Kidney (tissue), 13 donors: ENCODE measurements at regions not wholly inside any gene's neighbourhood (a gene's known extent, or its start where the extent isn't known, plus 50 kb on each side); places are given as distances from the start of the nearest gene placed in this dataset.
A peak's percentile ranks its signal among the peaks of the same experiment; 100 is the strongest.

ENCODE experiments used
- DNase-seq, 5 donors: peaks; one replicate each; pipeline ENCODE4 v3.0.0-alpha.2; 2013 to 2020
- FAIRE-seq: peaks from 2 replicates; lab custom pipeline; 2012; peaks lifted over from hg19 to GRCh38; lab: Jason Lieb, UNC
- H3K27ac ChIP-seq, 2 donors: one replicate each; pipeline ENCODE4 v1.7.0; 2013; ENCODE audit warnings: low read depth in 2 of 2, low read length in 2 of 2, inconsistent platforms in 1 of 2
- H3K27me3 ChIP-seq: one replicate; pipeline ENCODE4 v1.7.1; 2013; ENCODE audit warnings: low read length, inconsistent platforms; ENCODE audit not compliant: control insufficient read depth, insufficient read depth
- H3K36me3 ChIP-seq, 3 donors: one replicate each; pipeline versions ENCODE4 v1.7.0 to v1.7.1; 2013; ENCODE audit warnings: low read length in 3 of 3, control low read depth in 1 of 3, inconsistent platforms in 1 of 3; ENCODE audit not compliant: insufficient read depth in 3 of 3, control insufficient read depth in 2 of 3
- H3K4me1 ChIP-seq, 3 donors: one replicate each; pipeline versions ENCODE4 v1.7.0 to v1.7.1; 2013; ENCODE audit warnings: low read length in 3 of 3, inconsistent platforms in 1 of 3, low read depth in 1 of 3; ENCODE audit not compliant: control insufficient read depth in 2 of 3, insufficient read depth in 2 of 3
- H3K4me3 ChIP-seq, 3 donors: one replicate each; pipeline versions ENCODE4 v1.7.0 to v1.8.1; 2013; ENCODE audit warnings: low read length in 3 of 3, control low read depth in 1 of 3, inconsistent platforms in 1 of 3
- H3K9ac ChIP-seq, 3 donors: one replicate each; pipeline versions ENCODE4 v1.7.0 to v1.7.1; 2013; ENCODE audit warnings: low read length in 3 of 3, control low read depth in 1 of 3, inconsistent platforms in 1 of 3
- H3K9me3 ChIP-seq, 3 donors: one replicate each; pipeline versions ENCODE4 v1.7.0 to v1.7.1; 2013; ENCODE audit warnings: low read length in 3 of 3, control low read depth in 1 of 3, inconsistent platforms in 1 of 3; ENCODE audit not compliant: control insufficient read depth in 2 of 3, insufficient read depth in 1 of 3
- intact Hi-C: fragments of 100-400 bp; cut with DNase I; formaldehyde crosslinking; loops from one replicate; pipeline ENCODE4 v1.11.1; 2022
- TF ChIP-seq, protein P1 (sequence below): IDR thresholded peaks from 3 replicates; pipeline ENCODE4 v1.5.1; 2012; ENCODE audit warnings: mild to moderate bottlenecking, moderate library complexity, borderline replicate concordance; ENCODE audit not compliant: insufficient read depth; ENCODE audit errors: extremely low read depth
- donor health status: control.
- donor health status: control.
- donor health status: control.
- donor health status: control.
- donor health status: control.
- donor health status: DM: yes; HTN: yes; CAD: no.
- donor health status: Normal renal cell carcinoma (clear cell type).

DNA sequence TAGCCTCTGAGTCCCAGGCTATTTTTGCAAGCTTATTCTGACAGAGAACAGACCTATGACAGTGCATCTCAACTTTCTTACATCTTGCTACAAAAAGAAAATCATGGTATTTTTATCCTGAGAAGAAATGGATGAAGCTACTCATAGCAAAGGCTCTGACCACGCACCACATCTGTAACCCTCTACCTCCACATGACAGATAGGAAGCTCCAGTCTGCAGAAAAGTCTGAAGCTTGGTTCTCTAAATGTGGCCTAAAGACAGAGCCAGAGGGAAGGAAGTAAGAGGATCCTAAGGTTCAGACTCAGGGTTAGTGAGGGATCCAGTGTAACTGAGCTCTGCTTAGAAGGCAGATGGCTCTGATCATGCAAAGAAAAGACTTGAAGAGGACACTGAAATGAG, 58.4 kb upstream of the ABCB5 start:
- Histone ChIP-seq H3K27me3 (no peaks in the 10 kb centered on the region), H3K36me3 (no peaks in the 10 kb centered on the region), H3K4me1 (no peaks in the 10 kb centered on the region), H3K27ac (no peak overlapping the region), H3K9ac (no peak overlapping the region), H3K4me3 (no peak overlapping the region), H3K9me3 (no peaks in the 10 kb centered on the region)
- no peak for DNase-seq
- TF ChIP-seq, protein P1, sequence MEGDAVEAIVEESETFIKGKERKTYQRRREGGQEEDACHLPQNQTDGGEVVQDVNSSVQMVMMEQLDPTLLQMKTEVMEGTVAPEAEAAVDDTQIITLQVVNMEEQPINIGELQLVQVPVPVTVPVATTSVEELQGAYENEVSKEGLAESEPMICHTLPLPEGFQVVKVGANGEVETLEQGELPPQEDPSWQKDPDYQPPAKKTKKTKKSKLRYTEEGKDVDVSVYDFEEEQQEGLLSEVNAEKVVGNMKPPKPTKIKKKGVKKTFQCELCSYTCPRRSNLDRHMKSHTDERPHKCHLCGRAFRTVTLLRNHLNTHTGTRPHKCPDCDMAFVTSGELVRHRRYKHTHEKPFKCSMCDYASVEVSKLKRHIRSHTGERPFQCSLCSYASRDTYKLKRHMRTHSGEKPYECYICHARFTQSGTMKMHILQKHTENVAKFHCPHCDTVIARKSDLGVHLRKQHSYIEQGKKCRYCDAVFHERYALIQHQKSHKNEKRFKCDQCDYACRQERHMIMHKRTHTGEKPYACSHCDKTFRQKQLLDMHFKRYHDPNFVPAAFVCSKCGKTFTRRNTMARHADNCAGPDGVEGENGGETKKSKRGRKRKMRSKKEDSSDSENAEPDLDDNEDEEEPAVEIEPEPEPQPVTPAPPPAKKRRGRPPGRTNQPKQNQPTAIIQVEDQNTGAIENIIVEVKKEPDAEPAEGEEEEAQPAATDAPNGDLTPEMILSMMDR, result no peak
- FAIRE-seq, result no peak
- intact Hi-C loops, result no loop called here

DNA sequence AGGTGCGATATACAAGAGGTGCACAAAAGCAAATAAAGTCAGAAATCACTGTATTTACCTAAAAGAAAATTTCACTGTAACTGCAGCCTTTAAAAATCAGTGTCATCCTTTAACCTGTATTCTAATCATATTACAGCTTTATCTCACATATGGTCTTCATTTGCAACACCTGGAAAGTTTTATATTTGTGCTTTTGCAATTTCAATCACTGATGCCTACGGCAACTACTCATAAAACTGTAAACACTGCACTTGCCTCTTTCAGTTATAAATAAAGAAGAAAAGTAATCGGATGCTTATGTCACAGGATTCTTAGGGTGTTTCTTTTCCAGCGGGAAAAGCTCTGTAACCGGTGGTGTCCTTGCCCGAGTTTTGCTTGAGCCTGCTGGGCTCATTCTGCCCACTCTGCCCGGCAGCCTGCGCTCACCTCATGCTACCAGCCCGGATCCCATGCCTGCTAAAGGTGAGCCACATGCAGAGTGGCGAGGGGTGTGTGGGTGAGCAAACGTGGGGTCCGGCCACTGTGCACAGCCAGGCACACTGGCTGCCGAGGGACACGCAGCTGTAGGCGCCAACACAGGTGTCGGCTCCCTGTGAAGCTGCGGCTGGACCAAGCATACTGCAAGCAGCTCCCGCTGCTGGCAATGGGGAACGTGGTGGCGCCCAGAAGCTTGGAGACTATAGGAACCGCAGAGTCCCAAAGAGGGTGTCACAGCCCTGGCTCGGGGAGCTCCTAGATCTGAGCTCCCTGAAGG, 56.3 kb upstream of the ABCB5 start:
- DNase-seq (peak in 1 of 5 donors; percentile 49), FAIRE-seq (no peak)
- Histone ChIP-seq H3K9ac (no peak overlapping the region), H3K9me3 (no peaks in the 10 kb centered on the region), H3K4me3 (no peak overlapping the region), H3K4me1 (no peaks in the 10 kb centered on the region), H3K27me3 (no peaks in the 10 kb centered on the region), H3K36me3 (no peaks in the 10 kb centered on the region), H3K27ac (no peak overlapping the region)
- intact Hi-C loops, result no loop called here
- TF ChIP-seq, protein P1, result no peak

DNA sequence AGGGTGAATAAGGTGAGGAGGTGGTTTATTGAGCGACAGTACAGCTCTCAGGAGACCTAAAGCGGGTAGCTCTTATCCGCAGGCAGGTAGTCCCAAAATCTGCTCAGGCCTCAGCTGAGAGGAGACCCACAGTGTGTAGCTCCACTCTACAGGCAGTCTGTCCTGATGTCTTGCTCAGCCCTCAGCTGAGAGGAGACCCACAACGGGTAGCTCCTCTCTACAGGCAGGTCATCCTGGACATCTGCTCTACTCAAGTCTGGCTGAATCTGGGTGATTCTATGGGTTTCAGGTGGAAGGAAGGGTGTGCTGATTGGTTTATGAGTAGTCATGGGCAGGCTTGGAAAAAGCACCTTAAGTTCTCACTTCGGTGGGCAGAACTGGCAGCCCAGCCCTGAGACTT, 55.6 kb upstream of the ABCB5 start:
- Histone ChIP-seq H3K27ac (no peak overlapping the region), H3K9me3 (no peaks in the 10 kb centered on the region), H3K4me3 (no peak overlapping the region), H3K9ac (no peak overlapping the region), H3K36me3 (no peaks in the 10 kb centered on the region), H3K4me1 (no peaks in the 10 kb centered on the region), H3K27me3 (no peaks in the 10 kb centered on the region)
- TF ChIP-seq, protein P1, result no peak
- intact Hi-C loops, result no loop called here
- no peak for FAIRE-seq
- DNase-seq, result no peak
